Endothelial cell of umbilical vein (primary cell): ENCODE measurements at regions not wholly inside any gene's neighbourhood (a gene's known extent, or its start where the extent isn't known, plus 50 kb on each side); places are given as distances from the start of the nearest gene placed in this dataset.

Experiments used
- BruUV-seq: library from RNA; stranded (reverse); fragments of 400-500 nt; replicated peaks from 2 replicates; lab custom pipeline; 2021; lab: Mats Ljungman, UMichigan
- CTCF ChIA-PET: fragments of 300-600, 350-600 bp; sonication (Branson Sonifier 250); formaldehyde crosslinking; loops from one replicate; lab custom pipeline; 2021; ENCODE audit warnings: antibody characterized with exemption, inconsistent platforms; lab: Charles Lee
- POLR2A ChIA-PET: fragments of 300-600, 350-600 bp; sonication (Branson Sonifier 250); formaldehyde crosslinking; loops from one replicate; lab custom pipeline; 2021; ENCODE audit warnings: antibody characterized with exemption, inconsistent platforms; lab: Charles Lee
- DNase-seq: peaks from one replicate; pipeline ENCODE4 v3.0.0-alpha.2; 2011; ENCODE audit warnings: low read depth, low spot score
- FAIRE-seq: peaks from 2 replicates; lab custom pipeline; 2011; peaks lifted over from hg19 to GRCh38; lab: Jason Lieb, UNC
- H2AFZ ChIP-seq: 2 replicates; pipeline ENCODE4 v1.6.0; 2012; ENCODE audit warnings: low read depth, low read length, control low read depth, inconsistent platforms
- H3K27ac ChIP-seq: 2 replicates; pipeline ENCODE4 v1.5.1; 2011; ENCODE audit warnings: low read depth, mild to moderate bottlenecking, control low read depth, low read length, moderate library complexity; ENCODE audit not compliant: insufficient read depth
- H3K27me3 ChIP-seq, 2 experiments: 2 replicates each; pipeline versions ENCODE4 v1.6.0 to v1.6.1; 2011; ENCODE audit warnings: low read length in 2 of 2, mixed read lengths in 1 of 2; ENCODE audit not compliant: control insufficient read depth in 2 of 2, insufficient read depth in 2 of 2
- H3K36me3 ChIP-seq, 2 experiments: 2 replicates in 1 of 2; 3 replicates in 1 of 2; pipeline ENCODE4 v1.5.1; 2011; ENCODE audit warnings: low read length in 2 of 2, mild to moderate bottlenecking in 1 of 2, moderate library complexity in 1 of 2; ENCODE audit not compliant: control insufficient read depth in 2 of 2, insufficient read depth in 2 of 2; ENCODE audit errors: extremely low read depth in 1 of 2
- H3K4me1 ChIP-seq: 3 replicates; pipeline ENCODE4 v1.5.1; 2011; ENCODE audit warnings: mild to moderate bottlenecking, low read length; ENCODE audit not compliant: control insufficient read depth, insufficient read depth; ENCODE audit errors: extremely low read depth
- H3K4me2 ChIP-seq: 2 replicates; pipeline ENCODE4 v1.6.1; 2011; ENCODE audit warnings: low read length, control low read depth, mixed read lengths; ENCODE audit not compliant: insufficient read depth
- H3K4me3 ChIP-seq, 3 experiments: fragments of 200-600 bp in 1 of 3; sonication (generic), shearing (Covaris generic) in 1 of 3; replicated peaks in 1 of 3; 2 replicates each; pipeline ENCODE4 v1.5.1; 2011 to 2016; ENCODE audit warnings: control low read depth in 3 of 3, low read length in 3 of 3, mild to moderate bottlenecking in 2 of 3, inconsistent platforms in 1 of 3, low read depth in 1 of 3, moderate library complexity in 1 of 3; ENCODE audit not compliant: insufficient read depth in 1 of 3
- H3K79me2 ChIP-seq: 2 replicates; pipeline ENCODE4 v1.6.0; 2012; ENCODE audit warnings: low read length, inconsistent platforms; ENCODE audit not compliant: control insufficient read depth, insufficient read depth
- H3K9ac ChIP-seq: replicated peaks from 2 replicates; pipeline ENCODE3; 2011; ENCODE audit warnings: low read length, control low read depth; ENCODE audit not compliant: insufficient read depth; ENCODE audit errors: extremely low read depth
- H3K9me1 ChIP-seq: replicated peaks from 3 replicates; pipeline ENCODE4 v1.6.0; 2011; ENCODE audit warnings: mild to moderate bottlenecking, low read length; ENCODE audit not compliant: control insufficient read depth, insufficient read depth; ENCODE audit errors: extremely low read depth
- H3K9me3 ChIP-seq: replicated peaks from 2 replicates; pipeline ENCODE4 v1.5.1; 2012; ENCODE audit warnings: low read length, inconsistent platforms; ENCODE audit not compliant: control insufficient read depth, insufficient read depth
- H4K20me1 ChIP-seq: replicated peaks from 2 replicates; pipeline ENCODE3; 2011; ENCODE audit warnings: mild to moderate bottlenecking, low read length; ENCODE audit not compliant: control insufficient read depth, insufficient read depth; ENCODE audit errors: extremely low read depth
- EZH2 ChIP-seq: IDR thresholded peaks from 2 replicates; pipeline ENCODE4 v1.6.1; 2012; ENCODE audit warnings: borderline replicate concordance, low read depth, mild to moderate bottlenecking, moderate library complexity, low read length, inconsistent platforms; ENCODE audit not compliant: severe bottlenecking
- FOS ChIP-seq: IDR thresholded peaks from 2 replicates; pipeline ENCODE4 v1.6.1; 2011; ENCODE audit warnings: mild to moderate bottlenecking, low read length, moderate library complexity, borderline replicate concordance; ENCODE audit not compliant: insufficient read depth
- GATA2 ChIP-seq: IDR thresholded peaks from 2 replicates; pipeline ENCODE4 v1.7.0; 2011; ENCODE audit warnings: low read depth, mild to moderate bottlenecking, moderate library complexity, mixed read lengths, low read length; ENCODE audit not compliant: insufficient read length, insufficient read depth
- JUN ChIP-seq: IDR thresholded peaks from 2 replicates; pipeline ENCODE4 v1.6.1; 2011; ENCODE audit warnings: borderline replicate concordance, low read depth; ENCODE audit not compliant: insufficient read length, insufficient read depth
- MAX ChIP-seq: IDR thresholded peaks from 2 replicates; pipeline ENCODE4 v1.6.1; 2011; ENCODE audit not compliant: insufficient read depth, insufficient read length
- MYC ChIP-seq: IDR thresholded peaks from one replicate; pipeline ENCODE4 v1.6.1; 2011; ENCODE audit warnings: mild to moderate bottlenecking, low read depth, low read length
- POLR2A ChIP-seq: IDR thresholded peaks from 2 replicates; pipeline ENCODE4 v1.6.1; 2012; ENCODE audit warnings: low read depth, mild to moderate bottlenecking, control low read depth, low read length
- POLR2AphosphoS5 ChIP-seq: IDR thresholded peaks from 2 replicates; pipeline ENCODE4 v1.6.1; 2012; ENCODE audit warnings: low read depth, mild to moderate bottlenecking, control low read depth, low read length, moderate library complexity; ENCODE audit not compliant: insufficient read depth
- dilution Hi-C: fragments of 300-500 bp; cut with MboI; formaldehyde crosslinking; loops from one replicate; pipeline ENCODE4 v1.15.0; 2019; ENCODE audit warnings: low sequenced_read_pairs; ENCODE audit not compliant: extremely low pct_ligation_motif_present
- intact Hi-C: fragments of 100-400 bp; cut with micrococcal nuclease; formaldehyde crosslinking; loops from one replicate; pipeline ENCODE4 v1.10.0; 2022
- TF ChIP-seq, protein P1 (sequence below), 2 donors: IDR thresholded peaks; 1 replicate in 1 of 2; 2 replicates in 1 of 2; pipeline ENCODE4 v1.5.1; 2011; ENCODE audit warnings: low read length in 2 of 2, mild to moderate bottlenecking in 2 of 2, moderate library complexity in 2 of 2, control low read depth in 1 of 2, inconsistent platforms in 1 of 2, low read depth in 1 of 2; ENCODE audit not compliant: insufficient read depth in 1 of 2; ENCODE audit errors: extremely low read depth in 1 of 2

- Histone ChIP-seq H3K27ac (no peak overlapping the region), H4K20me1 (no peaks in the 10 kb centered on the region), H3K9ac (no peak overlapping the region), H3K36me3 (no peaks in the 10 kb centered on the region), H3K79me2 (no peaks in the 10 kb centered on the region), H2AFZ (no peak overlapping the region), H3K9me3 (no peaks in the 10 kb centered on the region), H3K4me1 (no peaks in the 10 kb centered on the region), H3K27me3 (no peaks in the 10 kb centered on the region), H3K9me1 (no peaks in the 10 kb centered on the region), H3K4me3 (no peak overlapping the region), H3K4me2 (no peak overlapping the region)
- FAIRE-seq = no peak
- intact Hi-C loops = no loop called here
- dilution Hi-C loops = no loop called here
- POLR2A ChIA-PET = no interaction called here
- BruUV-seq = no TSS peak
- no peak for DNase-seq
- TF ChIP-seq POLR2A (no peak), MAX (no peak), GATA2 (no peak), JUN (no peak), POLR2AphosphoS5 (no peak), FOS (no peak), EZH2 (no peak), MYC (no peak)
- TF ChIP-seq, protein P1, sequence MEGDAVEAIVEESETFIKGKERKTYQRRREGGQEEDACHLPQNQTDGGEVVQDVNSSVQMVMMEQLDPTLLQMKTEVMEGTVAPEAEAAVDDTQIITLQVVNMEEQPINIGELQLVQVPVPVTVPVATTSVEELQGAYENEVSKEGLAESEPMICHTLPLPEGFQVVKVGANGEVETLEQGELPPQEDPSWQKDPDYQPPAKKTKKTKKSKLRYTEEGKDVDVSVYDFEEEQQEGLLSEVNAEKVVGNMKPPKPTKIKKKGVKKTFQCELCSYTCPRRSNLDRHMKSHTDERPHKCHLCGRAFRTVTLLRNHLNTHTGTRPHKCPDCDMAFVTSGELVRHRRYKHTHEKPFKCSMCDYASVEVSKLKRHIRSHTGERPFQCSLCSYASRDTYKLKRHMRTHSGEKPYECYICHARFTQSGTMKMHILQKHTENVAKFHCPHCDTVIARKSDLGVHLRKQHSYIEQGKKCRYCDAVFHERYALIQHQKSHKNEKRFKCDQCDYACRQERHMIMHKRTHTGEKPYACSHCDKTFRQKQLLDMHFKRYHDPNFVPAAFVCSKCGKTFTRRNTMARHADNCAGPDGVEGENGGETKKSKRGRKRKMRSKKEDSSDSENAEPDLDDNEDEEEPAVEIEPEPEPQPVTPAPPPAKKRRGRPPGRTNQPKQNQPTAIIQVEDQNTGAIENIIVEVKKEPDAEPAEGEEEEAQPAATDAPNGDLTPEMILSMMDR (IDR thresholded peaks at IDR 0.05; ENCODE audit: extremely low read depth in 1 of 2, insufficient read depth in 1 of 2, low read depth in 1 of 2, low read length in 2 of 2) = no peak
- CTCF ChIA-PET = interaction anchor here (0.6 kb wide), 1 partner anchor 73 kb away, joined by 3 read pairs; no protein-coding TSS in a partner anchor
These were observed 107.8 kb downstream of the FBXO5 start for GRCh38 chr6:152874846-152875568.
